ENCODE measurements at regions not wholly inside any gene's neighbourhood (a gene's known extent, or its start where the extent isn't known, plus 50 kb on each side); places are given as distances from the start of the nearest gene placed in this dataset.

GRCh38 chr5:164319161-164319560 lies 813.7 kb downstream of the MAT2B start:
- TF ChIP-seq, protein P1, sequence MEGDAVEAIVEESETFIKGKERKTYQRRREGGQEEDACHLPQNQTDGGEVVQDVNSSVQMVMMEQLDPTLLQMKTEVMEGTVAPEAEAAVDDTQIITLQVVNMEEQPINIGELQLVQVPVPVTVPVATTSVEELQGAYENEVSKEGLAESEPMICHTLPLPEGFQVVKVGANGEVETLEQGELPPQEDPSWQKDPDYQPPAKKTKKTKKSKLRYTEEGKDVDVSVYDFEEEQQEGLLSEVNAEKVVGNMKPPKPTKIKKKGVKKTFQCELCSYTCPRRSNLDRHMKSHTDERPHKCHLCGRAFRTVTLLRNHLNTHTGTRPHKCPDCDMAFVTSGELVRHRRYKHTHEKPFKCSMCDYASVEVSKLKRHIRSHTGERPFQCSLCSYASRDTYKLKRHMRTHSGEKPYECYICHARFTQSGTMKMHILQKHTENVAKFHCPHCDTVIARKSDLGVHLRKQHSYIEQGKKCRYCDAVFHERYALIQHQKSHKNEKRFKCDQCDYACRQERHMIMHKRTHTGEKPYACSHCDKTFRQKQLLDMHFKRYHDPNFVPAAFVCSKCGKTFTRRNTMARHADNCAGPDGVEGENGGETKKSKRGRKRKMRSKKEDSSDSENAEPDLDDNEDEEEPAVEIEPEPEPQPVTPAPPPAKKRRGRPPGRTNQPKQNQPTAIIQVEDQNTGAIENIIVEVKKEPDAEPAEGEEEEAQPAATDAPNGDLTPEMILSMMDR (IDR thresholded peaks at IDR 0.05), result no peak
- TF ChIP-seq POLR2A (IDR thresholded peaks at IDR 0.05), result no peak

Measured in thyroid gland (tissue), 4 donors.